AG04450 (cell line): ENCODE measurements at regions not wholly inside any gene's neighbourhood (a gene's known extent, or its start where the extent isn't known, plus 50 kb on each side); places are given as distances from the start of the nearest gene placed in this dataset.

Experiments
- CTCF ChIA-PET: fragments of 300-600, 350-600 bp; formaldehyde crosslinking; extraction: SDS; loops from one replicate; lab custom pipeline; 2022; ENCODE audit warnings: antibody characterized with exemption, inconsistent platforms; lab: Charles Lee
- POLR2A ChIA-PET: fragments of 350-600 bp; formaldehyde crosslinking; extraction: SDS; loops from one replicate; lab custom pipeline; 2021; ENCODE audit warnings: antibody characterized with exemption, inconsistent platforms; lab: Yijun Ruan, JAX
- DNase-seq: peaks from one replicate; pipeline ENCODE4 v3.0.0-alpha.2; 2011; ENCODE audit warnings: low read depth, low spot score
- H3K27ac ChIP-seq: one replicate; pipeline ENCODE4 v1.5.1; 2012; ENCODE audit warnings: low read depth, low read length, control low read depth
- H3K27me3 ChIP-seq: one replicate; pipeline ENCODE4 v1.6.0; 2012; ENCODE audit warnings: low read length; ENCODE audit not compliant: control insufficient read depth, insufficient read depth
- H3K4me3 ChIP-seq: 2 replicates; pipeline ENCODE4 v1.5.1; 2011; ENCODE audit warnings: mild to moderate bottlenecking, low read depth, low read length, control low read depth
- H3K9me3 ChIP-seq: 2 replicates; pipeline ENCODE4 v1.5.1; 2012; ENCODE audit warnings: low read length; ENCODE audit not compliant: control insufficient read depth, insufficient read depth
- CTCF ChIP-seq: IDR thresholded peaks from 2 replicates; pipeline ENCODE4 v1.5.1; 2011; ENCODE audit warnings: low read depth, low read length, control low read depth, inconsistent platforms

DNA sequence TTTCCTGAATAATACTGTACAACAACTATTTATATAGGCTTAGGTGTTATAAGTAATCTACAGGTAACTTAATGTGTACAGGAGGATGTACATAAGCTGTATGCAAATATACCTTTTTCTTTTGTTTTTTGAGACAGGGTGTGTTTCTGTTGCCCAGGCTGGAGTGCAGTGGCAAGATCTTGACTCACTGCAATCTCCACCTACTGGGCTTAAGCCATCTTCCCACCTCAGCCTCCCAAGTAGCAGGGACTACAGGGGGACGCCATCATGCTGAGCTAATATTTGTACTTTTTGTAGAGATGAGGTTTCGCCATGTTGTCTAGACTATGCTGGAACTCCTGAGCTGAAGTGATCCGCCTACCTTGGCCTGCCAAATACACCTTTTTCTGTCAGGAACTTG lies 191.7 kb upstream of the ZNF217 start:
- POLR2A ChIA-PET: no interaction called here
- CTCF ChIA-PET: no interaction called here

DNA sequence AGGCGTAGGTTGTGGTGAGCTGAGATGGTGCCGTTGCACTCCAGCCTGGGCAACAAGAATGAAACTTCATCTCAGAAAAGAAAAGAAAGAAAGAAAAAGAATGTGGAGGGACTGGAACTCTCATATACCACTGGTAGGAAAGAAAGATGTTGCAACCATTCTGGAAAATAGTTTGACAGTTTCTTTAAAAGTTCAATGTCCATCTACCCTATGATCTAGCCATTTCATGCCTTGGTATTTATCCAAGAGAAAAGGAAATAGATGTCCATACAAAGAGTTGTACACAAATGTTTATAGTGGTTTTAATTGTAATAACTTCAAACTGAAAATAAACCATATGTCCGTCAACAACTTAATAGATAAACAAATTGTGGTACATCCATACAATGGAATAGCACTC lies 190.1 kb upstream of the ZNF217 start:
- POLR2A ChIA-PET: no interaction called here
- TF ChIP-seq CTCF: no peak
- Histone ChIP-seq H3K9me3 (peaks cover 4% of the 10 kb centered on the region), H3K27ac (no peak overlapping the region), H3K27me3 (no peaks in the 10 kb centered on the region), H3K4me3 (no peak overlapping the region)
- CTCF ChIA-PET: interaction anchor here (0.6 kb wide), 1 partner anchor 62 kb away, joined by 3 read pairs; no protein-coding TSS in a partner anchor
- DNase-seq: no peak

More for the DNA sequence above, 191.7 kb upstream of the ZNF217 start:
- H3K4me3 ChIP-seq: no peak overlapping the region
- no peak overlapping the region for H3K27ac ChIP-seq
- TF ChIP-seq CTCF: no peak
- no peaks in the 10 kb centered on the region for H3K27me3 ChIP-seq
- peaks cover 4% of the 10 kb centered on the region for H3K9me3 ChIP-seq
- no peak for DNase-seq

DNA sequence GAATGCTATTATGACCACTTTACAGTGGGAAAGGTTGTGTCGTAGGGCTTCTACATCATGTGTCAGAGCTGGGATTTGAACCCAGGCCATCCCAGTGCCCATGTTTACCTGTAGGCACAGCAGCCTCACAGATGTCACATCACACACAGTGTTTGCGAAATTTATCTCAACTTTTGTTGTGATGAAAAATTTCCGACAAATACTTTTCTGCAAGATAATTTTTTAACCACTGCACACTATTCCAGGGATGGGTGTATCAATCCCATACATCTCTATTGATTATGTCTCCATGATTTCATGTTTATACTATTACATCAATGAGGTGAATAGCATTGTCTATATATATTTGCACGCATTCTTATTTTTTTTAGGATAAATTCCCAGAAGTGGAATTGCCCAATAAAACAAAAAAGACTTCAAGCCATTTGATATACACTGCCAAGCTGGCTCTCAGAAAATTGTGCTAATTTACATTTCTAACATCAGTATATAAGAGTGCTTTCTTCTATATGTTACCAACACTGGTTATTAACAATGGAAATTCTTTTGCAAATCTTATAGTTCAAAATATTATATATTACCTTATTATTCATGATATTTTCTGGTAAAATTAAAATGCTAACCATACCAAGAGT lies 189.1 kb upstream of the ZNF217 start:
- Histone ChIP-seq H3K4me3 (no peak overlapping the region), H3K9me3 (peaks cover 4% of the 10 kb centered on the region), H3K27ac (no peak overlapping the region), H3K27me3 (no peaks in the 10 kb centered on the region)
- DNase-seq: no peak
- TF ChIP-seq CTCF: no peak
- ChIA-PET POLR2A (no interaction called here), CTCF (no interaction called here)

- TF ChIP-seq CTCF: no peak
- no peak for DNase-seq
- Histone ChIP-seq H3K27ac (no peak overlapping the region), H3K9me3 (peaks cover 4% of the 10 kb centered on the region), H3K27me3 (no peaks in the 10 kb centered on the region), H3K4me3 (no peak overlapping the region)
- ChIA-PET CTCF (interaction anchor here (1.3 kb wide), 1 partner anchor 160 kb away, joined by 3 read pairs; no protein-coding TSS in a partner anchor), POLR2A (no interaction called here)
Measured at GRCh38 chr20:53779822-53780221, 186.2 kb upstream of the ZNF217 start.

DNA sequence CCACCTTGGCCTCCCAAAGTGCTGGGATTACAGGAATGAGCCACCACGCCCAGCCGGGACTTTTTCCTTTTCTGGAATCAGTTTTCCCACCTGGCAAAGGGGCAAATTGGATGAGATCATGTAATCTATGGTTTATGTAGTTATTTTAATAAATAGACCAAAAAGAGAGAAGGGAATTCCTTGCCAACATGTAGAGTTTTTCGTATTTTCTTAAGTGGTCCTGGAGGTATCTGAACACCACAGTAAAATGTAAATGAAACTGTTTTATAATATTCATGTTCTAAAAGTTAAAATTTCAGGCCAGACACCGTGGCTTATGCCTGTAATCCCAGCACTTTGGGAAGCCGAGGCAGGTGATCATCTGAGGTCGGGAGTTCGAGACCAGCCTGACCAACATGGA lies 185.1 kb upstream of the ZNF217 start:
- TF ChIP-seq CTCF: no peak
- Histone ChIP-seq H3K9me3 (no peaks in the 10 kb centered on the region), H3K27ac (no peak overlapping the region), H3K27me3 (no peaks in the 10 kb centered on the region), H3K4me3 (no peak overlapping the region)
- POLR2A ChIA-PET: no interaction called here
- no peak for DNase-seq
- CTCF ChIA-PET: interaction anchor here (1.3 kb wide), 1 partner anchor 161 kb away, joined by 3 read pairs; no protein-coding TSS in a partner anchor
